H1 (cell line): ENCODE measurements at regions not wholly inside any gene's neighbourhood (a gene's known extent, or its start where the extent isn't known, plus 50 kb on each side); places are given as distances from the start of the nearest gene placed in this dataset.

Source experiments
- CTCF ChIP-seq, 3 experiments: IDR thresholded peaks; 1 replicate in 2 of 3; 2 replicates in 1 of 3; pipeline versions ENCODE4 v1.5.1 to v1.6.1; 2011; ENCODE audit warnings: low read length in 3 of 3, mild to moderate bottlenecking in 3 of 3, inconsistent platforms in 2 of 3, low read depth in 1 of 3, moderate library complexity in 1 of 3; ENCODE audit not compliant: insufficient read depth in 1 of 3; ENCODE audit errors: control extremely low read depth in 1 of 3
- HDAC6 ChIP-seq: IDR thresholded peaks from one replicate; pipeline ENCODE4 v1.7.1; 2012; ENCODE audit warnings: low read depth, mild to moderate bottlenecking, inconsistent platforms, low read length, moderate library complexity
- RAD21 ChIP-seq, 2 experiments: IDR thresholded peaks in 1 of 2; conservative IDR thresholded peaks in 1 of 2; 2 replicates each; pipeline ENCODE4 v1.6.1; 2011; ENCODE audit warnings: low read depth in 2 of 2, low read length in 2 of 2, improper control_type of control experiment in 1 of 2, inconsistent platforms in 1 of 2, mild to moderate bottlenecking in 1 of 2, moderate library complexity in 1 of 2
- RNF2 ChIP-seq: fragments of 200-900, 300-1000 bp; sonication (generic); IDR thresholded peaks from 2 replicates; pipeline ENCODE4 v1.7.1; 2016; ENCODE audit warnings: borderline replicate concordance, low read depth, mild to moderate bottlenecking, antibody characterized with exemption, low read length; ENCODE audit not compliant: poor library complexity, severe bottlenecking; ENCODE audit errors: missing control alignments
- SP1 ChIP-seq: IDR thresholded peaks from 2 replicates; pipeline ENCODE4 v1.6.1; 2011; ENCODE audit warnings: low read depth, low read length

DNA sequence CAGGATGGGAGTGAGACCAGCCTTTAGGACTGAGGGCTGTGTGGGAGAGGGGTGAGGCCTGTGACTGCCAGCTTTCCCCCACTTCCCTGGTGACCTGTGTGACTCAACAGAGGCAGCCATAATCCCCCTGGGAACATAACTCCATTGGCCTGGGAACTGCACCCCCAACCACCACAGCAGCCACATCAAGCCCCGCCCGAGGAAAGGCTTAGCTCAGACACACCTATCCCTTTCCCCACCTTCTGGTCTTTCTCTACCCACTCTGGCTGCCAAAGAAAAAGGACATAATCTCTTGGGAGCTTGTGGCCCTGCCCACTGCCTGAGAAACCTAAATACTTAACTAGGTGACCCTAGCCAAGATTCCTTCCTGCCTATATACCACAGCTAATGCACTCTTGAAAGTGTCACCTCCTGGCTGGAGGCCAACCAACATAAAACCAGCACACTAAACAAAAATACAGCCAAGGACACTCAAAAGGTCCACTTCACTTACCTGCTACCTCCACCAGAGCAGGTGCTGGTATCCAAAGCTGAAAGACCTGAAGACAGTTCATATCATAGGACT is 406.6 kb upstream of the CAMK1G start (continued):
- no peak for TF ChIP-seq RNF2
- no peak for TF ChIP-seq RAD21 (IDR thresholded peaks at IDR 0.05 in 1 of 2, conservative IDR thresholded peaks at IDR 0.05 in 1 of 2; ENCODE audit: low read depth in 2 of 2, low read length in 2 of 2)
- no peak for TF ChIP-seq SP1
- TF ChIP-seq CTCF (IDR thresholded peaks at IDR 0.05; ENCODE audit: control extremely low read depth in 1 of 3, insufficient read depth in 1 of 3, low read depth in 1 of 3, low read length in 3 of 3) = no peak
- TF ChIP-seq HDAC6 = no peak
